ENCODE measurements at regions not wholly inside any gene's neighbourhood (a gene's known extent, or its start where the extent isn't known, plus 50 kb on each side); places are given as distances from the start of the nearest gene placed in this dataset.

GRCh38 chr2:198401644-198402043, 597.3 kb downstream of the PLCL1 start:
- Histone ChIP-seq H3K4me2 (ENCODE audit: insufficient read depth, low read length, poor library complexity, severe bottlenecking) (no peak overlapping the region), H3K14ac (ENCODE audit: low read length) (no peak overlapping the region), H3K27me3 (ENCODE audit: control insufficient read depth in 3 of 3, insufficient read depth in 3 of 3, low read depth in 1 of 3, low read length in 3 of 3) (no peaks in the 10 kb centered on the region), H2AK5ac (ENCODE audit: low read depth, low read length) (no peak overlapping the region), H2AFZ (ENCODE audit: low read length) (no peak overlapping the region), H3K9me3 (replicated peaks in 1 of 2; ENCODE audit: control insufficient read depth in 2 of 2, insufficient read depth in 1 of 2, low read depth in 1 of 2, low read length in 2 of 2) (no peaks in the 10 kb centered on the region), H3K9ac (ENCODE audit: low read depth, low read length, poor library complexity) (no peak overlapping the region), H3K4ac (ENCODE audit: low read length) (no peak overlapping the region), H2BK120ac (ENCODE audit: low read depth, low read length) (no peak overlapping the region), H4K91ac (ENCODE audit: low read depth, low read length, poor library complexity) (no peak overlapping the region), H3K18ac (ENCODE audit: low read length) (no peak overlapping the region), H3K23ac (ENCODE audit: low read depth, low read length, poor library complexity) (no peak overlapping the region), H3K4me1 (ENCODE audit: control insufficient read depth in 2 of 2, insufficient read depth in 1 of 2, low read depth in 1 of 2, low read length in 2 of 2) (no peaks in the 10 kb centered on the region), H2BK15ac (ENCODE audit: low read length) (no peak overlapping the region), H2BK5ac (ENCODE audit: low read length) (no peak overlapping the region), H3K4me3 (ENCODE audit: low read length in 2 of 2) (no peak overlapping the region), H4K8ac (ENCODE audit: low read depth, low read length) (no peak overlapping the region), H3K36me3 (replicated peaks in 1 of 2; ENCODE audit: control insufficient read depth in 2 of 2, insufficient read depth in 2 of 2, low read length in 2 of 2) (no peaks in the 10 kb centered on the region), H2BK12ac (ENCODE audit: low read length) (no peak overlapping the region), H3K79me1 (ENCODE audit: low read depth, low read length) (no peaks in the 10 kb centered on the region), H3K27ac (replicated peaks; ENCODE audit: low read length) (no peak overlapping the region)
- no peak for DNase-seq (ENCODE audit: low spot score)
- no CpG with 5 or more reads among the region's 1 CpG for WGBS, 2 donors (ENCODE audit: extremely low coverage in 2 of 2, insufficient read length in 2 of 2, insufficient replicate concordance in 1 of 2)

- H3K4me1 ChIP-seq (ENCODE audit: control insufficient read depth in 2 of 2, insufficient read depth in 1 of 2, low read depth in 1 of 2, low read length in 2 of 2): no peaks in the 10 kb centered on the region
- H4K91ac ChIP-seq (ENCODE audit: low read depth, low read length, poor library complexity): no peak overlapping the region
- no peak overlapping the region for H3K27ac ChIP-seq (replicated peaks; ENCODE audit: low read length)
- WGBS, 2 donors (ENCODE audit: extremely low coverage in 2 of 2, insufficient read length in 2 of 2, insufficient replicate concordance in 1 of 2): no CpG with 5 or more reads among the region's 5 CpGs
- no peak for DNase-seq (ENCODE audit: low spot score)
- no peak overlapping the region for H3K4ac ChIP-seq (ENCODE audit: low read length)
- no peak overlapping the region for H2AFZ ChIP-seq (ENCODE audit: low read length)
- no peak overlapping the region for H4K8ac ChIP-seq (ENCODE audit: low read depth, low read length)
- H3K4me3 ChIP-seq (ENCODE audit: low read length in 2 of 2): no peak overlapping the region
- H3K9ac ChIP-seq (ENCODE audit: low read depth, low read length, poor library complexity): no peak overlapping the region
- no peak overlapping the region for H2BK5ac ChIP-seq (ENCODE audit: low read length)
- H3K23ac ChIP-seq (ENCODE audit: low read depth, low read length, poor library complexity): no peak overlapping the region
- no peak overlapping the region for H3K4me2 ChIP-seq (ENCODE audit: insufficient read depth, low read length, poor library complexity, severe bottlenecking)
- H2AK5ac ChIP-seq (ENCODE audit: low read depth, low read length): no peak overlapping the region
- H2BK12ac ChIP-seq (ENCODE audit: low read length): no peak overlapping the region
- H3K14ac ChIP-seq (ENCODE audit: low read length): no peak overlapping the region
- H3K18ac ChIP-seq (ENCODE audit: low read length): no peak overlapping the region
- no peaks in the 10 kb centered on the region for H3K9me3 ChIP-seq (replicated peaks in 1 of 2; ENCODE audit: control insufficient read depth in 2 of 2, insufficient read depth in 1 of 2, low read depth in 1 of 2, low read length in 2 of 2)
- H3K36me3 ChIP-seq (replicated peaks in 1 of 2; ENCODE audit: control insufficient read depth in 2 of 2, insufficient read depth in 2 of 2, low read length in 2 of 2): no peaks in the 10 kb centered on the region
- no peak overlapping the region for H2BK120ac ChIP-seq (ENCODE audit: low read depth, low read length)
- H3K79me1 ChIP-seq (ENCODE audit: low read depth, low read length): no peaks in the 10 kb centered on the region
- H3K27me3 ChIP-seq (ENCODE audit: control insufficient read depth in 3 of 3, insufficient read depth in 3 of 3, low read depth in 1 of 3, low read length in 3 of 3): no peaks in the 10 kb centered on the region
- H2BK15ac ChIP-seq (ENCODE audit: low read length): no peak overlapping the region
These were observed 596.6 kb downstream of the PLCL1 start for GRCh38 chr2:198400999-198401398.

- no peak overlapping the region for H3K14ac ChIP-seq (ENCODE audit: low read length)
- no peak overlapping the region for H3K4ac ChIP-seq (ENCODE audit: low read length)
- DNase-seq (ENCODE audit: low spot score): no peak
- WGBS, 2 donors (ENCODE audit: extremely low coverage in 2 of 2, insufficient read length in 2 of 2, insufficient replicate concordance in 1 of 2): no CpG with 5 or more reads among the region's 2 CpGs
- no peak overlapping the region for H2AK5ac ChIP-seq (ENCODE audit: low read depth, low read length)
- no peak overlapping the region for H3K4me2 ChIP-seq (ENCODE audit: insufficient read depth, low read length, poor library complexity, severe bottlenecking)
- H2AFZ ChIP-seq (ENCODE audit: low read length): no peak overlapping the region
- H2BK5ac ChIP-seq (ENCODE audit: low read length): no peak overlapping the region
- H3K9ac ChIP-seq (ENCODE audit: low read depth, low read length, poor library complexity): no peak overlapping the region
- H3K79me1 ChIP-seq (ENCODE audit: low read depth, low read length): no peaks in the 10 kb centered on the region
- no peaks in the 10 kb centered on the region for H3K4me1 ChIP-seq (ENCODE audit: control insufficient read depth in 2 of 2, insufficient read depth in 1 of 2, low read depth in 1 of 2, low read length in 2 of 2)
- H4K8ac ChIP-seq (ENCODE audit: low read depth, low read length): no peak overlapping the region
- no peak overlapping the region for H3K27ac ChIP-seq (replicated peaks; ENCODE audit: low read length)
- H3K27me3 ChIP-seq (ENCODE audit: control insufficient read depth in 3 of 3, insufficient read depth in 3 of 3, low read depth in 1 of 3, low read length in 3 of 3): no peaks in the 10 kb centered on the region
- no peak overlapping the region for H4K91ac ChIP-seq (ENCODE audit: low read depth, low read length, poor library complexity)
- H2BK15ac ChIP-seq (ENCODE audit: low read length): no peak overlapping the region
- H2BK12ac ChIP-seq (ENCODE audit: low read length): no peak overlapping the region
- no peaks in the 10 kb centered on the region for H3K9me3 ChIP-seq (replicated peaks in 1 of 2; ENCODE audit: control insufficient read depth in 2 of 2, insufficient read depth in 1 of 2, low read depth in 1 of 2, low read length in 2 of 2)
- H2BK120ac ChIP-seq (ENCODE audit: low read depth, low read length): no peak overlapping the region
- no peak overlapping the region for H3K23ac ChIP-seq (ENCODE audit: low read depth, low read length, poor library complexity)
- no peak overlapping the region for H3K4me3 ChIP-seq (ENCODE audit: low read length in 2 of 2)
- no peaks in the 10 kb centered on the region for H3K36me3 ChIP-seq (replicated peaks in 1 of 2; ENCODE audit: control insufficient read depth in 2 of 2, insufficient read depth in 2 of 2, low read length in 2 of 2)
- H3K18ac ChIP-seq (ENCODE audit: low read length): no peak overlapping the region
These were observed 589.8 kb downstream of the PLCL1 start for GRCh38 chr2:198394208-198394607.

GRCh38 chr2:198390670-198391069, 586.3 kb downstream of the PLCL1 start:
- Histone ChIP-seq H3K27ac (replicated peaks; ENCODE audit: low read length) (no peak overlapping the region), H3K23ac (ENCODE audit: low read depth, low read length, poor library complexity) (no peak overlapping the region), H3K79me1 (ENCODE audit: low read depth, low read length) (no peaks in the 10 kb centered on the region), H2BK120ac (ENCODE audit: low read depth, low read length) (no peak overlapping the region), H2BK15ac (ENCODE audit: low read length) (no peak overlapping the region), H3K4me2 (ENCODE audit: insufficient read depth, low read length, poor library complexity, severe bottlenecking) (no peak overlapping the region), H4K8ac (ENCODE audit: low read depth, low read length) (no peak overlapping the region), H3K14ac (ENCODE audit: low read length) (no peak overlapping the region), H2AK5ac (ENCODE audit: low read depth, low read length) (no peak overlapping the region), H3K9ac (ENCODE audit: low read depth, low read length, poor library complexity) (no peak overlapping the region), H2BK12ac (ENCODE audit: low read length) (no peak overlapping the region), H3K4ac (ENCODE audit: low read length) (no peak overlapping the region), H3K9me3 (replicated peaks in 1 of 2; ENCODE audit: control insufficient read depth in 2 of 2, insufficient read depth in 1 of 2, low read depth in 1 of 2, low read length in 2 of 2) (no peaks in the 10 kb centered on the region), H3K4me3 (ENCODE audit: low read length in 2 of 2) (no peak overlapping the region), H3K18ac (ENCODE audit: low read length) (no peak overlapping the region), H4K91ac (ENCODE audit: low read depth, low read length, poor library complexity) (no peak overlapping the region), H3K27me3 (ENCODE audit: control insufficient read depth in 3 of 3, insufficient read depth in 3 of 3, low read depth in 1 of 3, low read length in 3 of 3) (no peaks in the 10 kb centered on the region), H2BK5ac (ENCODE audit: low read length) (no peak overlapping the region), H2AFZ (ENCODE audit: low read length) (no peak overlapping the region), H3K36me3 (replicated peaks in 1 of 2; ENCODE audit: control insufficient read depth in 2 of 2, insufficient read depth in 2 of 2, low read length in 2 of 2) (no peaks in the 10 kb centered on the region), H3K4me1 (ENCODE audit: control insufficient read depth in 2 of 2, insufficient read depth in 1 of 2, low read depth in 1 of 2, low read length in 2 of 2) (no peaks in the 10 kb centered on the region)
- no peak for DNase-seq (ENCODE audit: low spot score)
- no CpG with 5 or more reads among the region's 3 CpGs for WGBS, 2 donors (ENCODE audit: extremely low coverage in 2 of 2, insufficient read length in 2 of 2, insufficient replicate concordance in 1 of 2)
